IMR-90 (cell line): ENCODE measurements at regions not wholly inside any gene's neighbourhood (a gene's known extent, or its start where the extent isn't known, plus 50 kb on each side); places are given as distances from the start of the nearest gene placed in this dataset.
"Not testable (repeated sequence)": the region's sequence is repeated elsewhere in the genome, so short reads cannot be mapped to it uniquely, and the experiment has no call there.

Experiments
- ATAC-seq: fragments of 200-7000 bp; cut with Tn5 transposase; 2 replicates; pipeline ENCODE4 v1.9.1; 2020; ENCODE audit warnings: low read depth, mild to moderate bottlenecking, moderate library complexity
- BruUV-seq: library from RNA; stranded (reverse); fragments of 400-500 nt; replicated peaks from 2 replicates; lab custom pipeline; 2021; lab: Mats Ljungman, UMichigan
- CTCF ChIA-PET: fragments of 300-600 bp; formaldehyde crosslinking; extraction: SDS; loops from one replicate; lab custom pipeline; 2021; ENCODE audit warnings: antibody characterized with exemption; lab: Yijun Ruan, JAX
- POLR2A ChIA-PET: fragments of 300-600 bp; sonication (Branson Sonifier 250); formaldehyde crosslinking; loops from one replicate; lab custom pipeline; 2022; ENCODE audit warnings: antibody characterized with exemption; ENCODE audit not compliant: unreplicated experiment; lab: Charles Lee
- DNase-seq: peaks from one replicate; pipeline ENCODE4 v3.0.0; 2013
- H2AFZ ChIP-seq: replicated peaks from 2 replicates; pipeline ENCODE3; 2013; ENCODE audit warnings: low read length, mild to moderate bottlenecking; ENCODE audit not compliant: poor library complexity
- H2AK5ac ChIP-seq: 2 replicates; pipeline ENCODE4 v1.6.1; 2013; ENCODE audit warnings: low read depth, low read length, inconsistent platforms
- H2AK9ac ChIP-seq: replicated peaks from 2 replicates; pipeline ENCODE3; 2013; ENCODE audit warnings: mild to moderate bottlenecking, low read depth, low read length, moderate library complexity; ENCODE audit not compliant: poor library complexity
- H2BK120ac ChIP-seq: 2 replicates; pipeline ENCODE4 v1.6.1; 2013; ENCODE audit warnings: low read depth, low read length, inconsistent platforms
- H2BK15ac ChIP-seq: 3 replicates; pipeline ENCODE4 v1.6.1; 2013; ENCODE audit warnings: low read depth, low read length, inconsistent platforms
- H2BK20ac ChIP-seq: 2 replicates; pipeline ENCODE4 v1.6.1; 2013; ENCODE audit warnings: low read depth, mild to moderate bottlenecking, inconsistent platforms, low read length, moderate library complexity
- H2BK5ac ChIP-seq: 2 replicates; pipeline ENCODE4 v1.6.1; 2013; ENCODE audit warnings: mild to moderate bottlenecking, low read depth, low read length, inconsistent platforms; ENCODE audit not compliant: poor library complexity, severe bottlenecking
- H3K14ac ChIP-seq: replicated peaks from 2 replicates; pipeline ENCODE4 v1.6.1; 2013; ENCODE audit warnings: low read depth, low read length, inconsistent platforms
- H3K18ac ChIP-seq: 2 replicates; pipeline ENCODE4 v1.6.1; 2013; ENCODE audit warnings: low read depth, low read length, control low read depth
- H3K23ac ChIP-seq: 2 replicates; pipeline ENCODE4 v1.6.1; 2013; ENCODE audit warnings: low read depth, low read length, inconsistent platforms
- H3K27ac ChIP-seq: 2 replicates; pipeline ENCODE4 v1.5.1; 2013; ENCODE audit warnings: mild to moderate bottlenecking, control low read depth, low read length; ENCODE audit not compliant: insufficient read depth
- H3K27me3 ChIP-seq: 2 replicates; pipeline ENCODE4 v1.6.1; 2013; ENCODE audit warnings: low read length; ENCODE audit not compliant: control insufficient read depth, insufficient read depth
- H3K36me3 ChIP-seq: 2 replicates; pipeline ENCODE4 v1.6.1; 2013; ENCODE audit warnings: low read length, mixed read lengths; ENCODE audit not compliant: control insufficient read depth, insufficient read depth
- H3K4ac ChIP-seq: 2 replicates; pipeline ENCODE4 v1.6.1; 2013; ENCODE audit warnings: low read depth, low read length, inconsistent platforms
- H3K4me1 ChIP-seq: 2 replicates; pipeline ENCODE4 v1.6.1; 2013; ENCODE audit warnings: low read length, mixed read lengths; ENCODE audit not compliant: control insufficient read depth, insufficient read depth
- H3K4me2 ChIP-seq: 2 replicates; pipeline ENCODE4 v1.6.1; 2013; ENCODE audit warnings: low read depth, mild to moderate bottlenecking, control low read depth, low read length, moderate library complexity
- H3K4me3 ChIP-seq: 2 replicates; pipeline ENCODE4 v1.5.1; 2013; ENCODE audit warnings: low read depth, mild to moderate bottlenecking, control low read depth, low read length, moderate library complexity; ENCODE audit not compliant: insufficient read depth
- H3K56ac ChIP-seq: 2 replicates; pipeline ENCODE4 v1.6.1; 2013; ENCODE audit warnings: low read length, inconsistent platforms; ENCODE audit not compliant: insufficient read depth; ENCODE audit errors: extremely low read depth
- H3K79me1 ChIP-seq, 2 experiments: 2 replicates each; pipeline ENCODE4 v1.6.1; 2013; ENCODE audit warnings: low read length in 2 of 2, inconsistent platforms in 1 of 2, low read depth in 1 of 2
- H3K9ac ChIP-seq: 2 replicates; pipeline ENCODE4 v1.6.1; 2013; ENCODE audit warnings: low read depth, low read length, control low read depth
- H3K9me1 ChIP-seq: 2 replicates; pipeline ENCODE4 v1.6.1; 2013; ENCODE audit warnings: low read length, inconsistent platforms; ENCODE audit not compliant: insufficient read depth
- H3K9me3 ChIP-seq: 2 replicates; pipeline ENCODE4 v1.6.1; 2013; ENCODE audit warnings: low read length; ENCODE audit not compliant: control insufficient read depth, insufficient read depth
- H4K20me1 ChIP-seq: 2 replicates; pipeline ENCODE4 v1.6.1; 2013; ENCODE audit warnings: low read length, inconsistent platforms; ENCODE audit not compliant: insufficient read depth
- H4K5ac ChIP-seq: 2 replicates; pipeline ENCODE4 v1.6.1; 2013; ENCODE audit warnings: mild to moderate bottlenecking, low read depth, low read length, control low read depth
- H4K8ac ChIP-seq, 2 experiments: 2 replicates each; pipeline ENCODE4 v1.6.1; 2013; ENCODE audit warnings: low read depth in 2 of 2, low read length in 2 of 2, control low read depth in 1 of 2, inconsistent platforms in 1 of 2
- H4K91ac ChIP-seq: 2 replicates; pipeline ENCODE4 v1.6.1; 2013; ENCODE audit warnings: low read depth, low read length, inconsistent platforms; ENCODE audit not compliant: insufficient read depth
- WGBS, 2 experiments: methylation state at CpG; one replicate each; pipeline versions ENCODE4 v1.1.5 to v1.1.7; 2013; ENCODE audit warnings: missing lambda C conversion rate in 2 of 2; ENCODE audit not compliant: insufficient read length in 1 of 2; ENCODE audit errors: extremely low coverage in 2 of 2; 5-methylcytosine and 5-hydroxymethylcytosine counted together
- dilution Hi-C: fragments of 300-500 bp; cut with HindIII; formaldehyde crosslinking; loops from one replicate; pipeline ENCODE4 v1.14.3; 2018; ENCODE audit warnings: low sequenced_read_pairs; ENCODE audit not compliant: unreplicated experiment
- in situ Hi-C: fragments of 300-500 bp; cut with MboI; formaldehyde crosslinking; loops from 3 replicates; pipeline ENCODE4 v1.14.3; 2019; ENCODE audit warnings: low sequenced_read_pairs, inconsistent platforms, mixed read lengths
- intact Hi-C: fragments of 100-400 bp; cut with micrococcal nuclease; formaldehyde crosslinking; loops from 2 replicates; pipeline ENCODE4 v1.10.0; 2022

GRCh38 chr4:104326991-104327694, 167.6 kb downstream of the CXXC4 start:
- H3K79me1 ChIP-seq, H3K27me3 ChIP-seq, BruUV-seq, H2BK5ac ChIP-seq, H3K18ac ChIP-seq, H3K4me2 ChIP-seq, H2AFZ ChIP-seq, H2AK5ac ChIP-seq, H2BK15ac ChIP-seq, H2BK20ac ChIP-seq, H3K4ac ChIP-seq, H3K27ac ChIP-seq, H4K8ac ChIP-seq, DNase-seq, H4K20me1 ChIP-seq, dilution Hi-C loops, H3K9ac ChIP-seq, H3K4me1 ChIP-seq, ATAC-seq, H3K56ac ChIP-seq, H2AK9ac ChIP-seq, H3K4me3 ChIP-seq, in situ Hi-C loops, H3K23ac ChIP-seq, H3K14ac ChIP-seq, H3K36me3 ChIP-seq, H2BK120ac ChIP-seq, CTCF ChIA-PET, H4K5ac ChIP-seq, POLR2A ChIA-PET, H3K9me3 ChIP-seq, H3K9me1 ChIP-seq, intact Hi-C loops, H4K91ac ChIP-seq: not testable (repeated sequence)
- WGBS, 2 experiments = 75% methylated on average over 2 of the region's 12 CpGs; no CpG with 5 or more reads in 1 of the 2 experiments
